Urinary bladder (tissue), 3 donors: ENCODE measurements at regions not wholly inside any gene's neighbourhood (a gene's known extent, or its start where the extent isn't known, plus 50 kb on each side); places are given as distances from the start of the nearest gene placed in this dataset.

Experiments
- DNase-seq: peaks from one replicate; pipeline ENCODE4 v3.0.0-alpha.2; 2015; ENCODE audit errors: extremely low spot score
- H3K27ac ChIP-seq: one replicate; pipeline ENCODE4 v1.5.1; 2013; ENCODE audit warnings: low read depth, mild to moderate bottlenecking, moderate library complexity
- H3K36me3 ChIP-seq: one replicate; pipeline ENCODE4 v1.6.1; 2013; ENCODE audit warnings: mild to moderate bottlenecking, moderate library complexity; ENCODE audit not compliant: insufficient read depth
- H3K4me1 ChIP-seq: one replicate; pipeline ENCODE4 v1.6.1; 2013; ENCODE audit warnings: mild to moderate bottlenecking, moderate library complexity; ENCODE audit not compliant: insufficient read depth
- H3K4me3 ChIP-seq: one replicate; pipeline ENCODE4 v1.5.1; 2013; ENCODE audit warnings: low read depth, low read length
- WGBS: extraction: QIAGEN DNeasy Blood & Tissue Kit; methylation state at CpG from one replicate; pipeline ENCODE4 v1.1.7; 2013; 5-methylcytosine and 5-hydroxymethylcytosine counted together
- donor health status: healthy with polysubstance abuse.
- donor health status: healthy.

DNA sequence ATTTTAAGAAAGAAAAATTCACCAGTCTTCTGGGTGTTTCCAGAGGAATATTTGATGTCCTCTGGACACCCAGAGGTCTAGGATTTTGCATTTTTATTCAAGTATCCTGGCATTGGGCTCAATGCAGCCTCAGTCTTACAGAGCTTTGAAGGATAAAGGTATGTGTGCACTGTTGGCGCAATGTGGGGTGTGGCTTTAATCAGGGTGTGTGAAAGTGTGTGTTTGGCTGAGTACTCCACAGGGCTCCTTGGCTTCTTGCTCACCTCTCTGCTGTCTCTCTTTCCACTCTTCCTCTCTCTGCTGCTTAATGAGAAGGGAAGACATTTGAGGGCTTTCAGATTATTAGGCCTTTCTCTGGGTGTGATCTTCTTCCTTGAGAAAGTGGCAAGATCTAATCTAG lies 193.3 kb upstream of the CCND2 start:
- Histone ChIP-seq H3K36me3 (no peaks in the 10 kb centered on the region), H3K4me3 (no peak overlapping the region), H3K4me1 (no peaks in the 10 kb centered on the region), H3K27ac (no peak overlapping the region)
- 98% methylated on average over 1 of the region's 1 CpG for WGBS
- DNase-seq = no peak

DNA sequence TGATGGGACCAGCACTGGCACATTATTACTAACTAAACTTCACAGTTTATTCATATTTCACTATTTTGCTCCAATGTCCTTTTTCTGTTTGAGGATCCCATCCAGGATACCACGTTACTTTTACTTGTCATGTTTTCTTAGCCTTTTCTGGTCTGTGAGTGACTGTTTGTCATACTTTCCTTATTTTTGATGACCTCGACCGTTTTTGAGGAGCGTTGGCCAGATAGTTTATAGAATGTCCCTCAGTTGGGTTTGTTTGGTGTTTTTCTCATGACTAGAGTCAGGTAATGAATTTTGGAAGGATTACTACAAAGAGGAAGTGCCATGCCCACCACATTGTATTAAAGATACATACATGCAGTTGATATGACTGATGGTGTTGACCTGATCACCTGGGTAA lies 199.4 kb upstream of the CCND2 start:
- H3K4me1 ChIP-seq = no peaks in the 10 kb centered on the region
- H3K4me3 ChIP-seq = no peak overlapping the region
- 88% methylated on average over 4 of the region's 4 CpGs for WGBS
- no peaks in the 10 kb centered on the region for H3K36me3 ChIP-seq
- no peak overlapping the region for H3K27ac ChIP-seq
- no peak for DNase-seq

DNA sequence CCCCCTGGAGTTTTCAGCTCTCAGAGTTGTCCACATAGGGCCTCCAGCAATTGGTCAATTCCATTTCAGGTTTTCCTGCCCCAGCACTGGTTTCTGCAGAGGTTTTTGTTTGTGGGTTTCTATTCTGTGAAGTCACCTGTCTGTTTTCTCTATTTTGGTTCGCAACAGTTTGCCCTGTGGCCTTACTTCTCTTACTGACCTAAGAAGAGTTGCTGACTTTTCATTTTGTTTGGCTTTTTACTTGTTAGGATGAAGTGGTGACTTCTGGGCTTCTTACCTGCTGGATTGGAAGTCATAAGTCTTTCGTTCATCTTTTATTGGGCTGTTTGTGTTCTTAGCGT lies 196.4 kb upstream of the PARP11 start:
- no peak overlapping the region for H3K4me3 ChIP-seq
- no peak for DNase-seq
- H3K4me1 ChIP-seq = no peaks in the 10 kb centered on the region
- WGBS = 87% methylated on average over 3 of the region's 3 CpGs
- no peaks in the 10 kb centered on the region for H3K36me3 ChIP-seq
- H3K27ac ChIP-seq = no peak overlapping the region

DNA sequence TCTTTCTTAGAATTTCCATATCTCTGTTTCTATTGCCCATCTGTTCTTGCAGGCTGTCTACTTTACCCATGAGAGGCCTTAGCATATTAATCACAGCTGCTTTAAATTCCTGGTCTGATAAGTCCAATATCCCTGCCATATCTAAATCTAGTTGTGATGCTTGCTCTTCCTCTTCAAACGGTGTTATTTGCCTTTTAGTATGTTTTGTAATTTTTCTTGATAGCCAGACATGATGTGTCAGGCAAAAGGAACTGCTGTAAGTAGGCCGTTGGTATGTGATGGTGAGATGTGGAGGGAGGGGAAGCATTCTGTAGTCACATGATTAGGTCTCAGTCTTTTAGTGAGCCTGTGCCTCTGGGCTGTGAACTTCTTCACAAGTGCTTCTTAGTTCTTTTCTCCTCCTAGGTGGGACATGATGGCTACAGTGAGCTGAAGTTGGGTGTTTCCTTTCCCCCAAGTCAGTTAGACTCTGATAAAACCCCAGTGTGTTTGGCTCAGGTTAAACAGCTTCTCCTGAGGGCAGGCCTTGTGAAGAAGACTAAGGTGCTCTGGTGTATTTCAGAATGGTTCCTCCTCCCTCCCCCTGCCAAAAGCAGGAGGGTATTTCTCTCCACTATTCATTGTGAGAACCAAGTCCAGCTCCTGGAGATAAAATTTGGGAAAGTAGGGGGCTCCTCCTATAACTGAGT lies 195.9 kb upstream of the PARP11 start:
- DNase-seq = no peak
- H3K36me3 ChIP-seq = no peaks in the 10 kb centered on the region
- no peak overlapping the region for H3K4me3 ChIP-seq
- no peaks in the 10 kb centered on the region for H3K4me1 ChIP-seq
- no peak overlapping the region for H3K27ac ChIP-seq
- 10% methylated on average over 2 of the region's 2 CpGs for WGBS

DNA sequence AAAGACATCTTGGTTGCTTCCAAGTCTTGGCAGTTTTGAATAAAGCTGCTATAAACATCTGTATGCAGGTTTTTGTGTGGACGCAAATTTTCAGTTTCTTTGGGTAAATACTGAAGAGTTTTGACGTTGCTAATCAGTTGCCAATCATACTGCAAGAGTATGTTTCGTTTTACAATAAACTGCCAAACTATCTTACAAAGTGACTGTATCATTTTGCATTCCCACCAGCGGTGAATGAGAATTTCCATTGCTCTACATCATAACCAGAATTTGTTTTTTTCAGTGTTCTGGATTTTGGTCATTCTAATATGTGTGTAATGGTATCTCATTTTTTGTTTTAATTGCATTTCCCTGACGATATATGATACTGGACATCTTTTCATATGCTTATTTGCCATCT lies 190.8 kb upstream of the PARP11 start:
- DNase-seq = no peak
- Histone ChIP-seq H3K36me3 (no peaks in the 10 kb centered on the region), H3K27ac (no peak overlapping the region), H3K4me1 (no peaks in the 10 kb centered on the region), H3K4me3 (no peak overlapping the region)
- 61% methylated on average over 5 of the region's 5 CpGs for WGBS

DNA sequence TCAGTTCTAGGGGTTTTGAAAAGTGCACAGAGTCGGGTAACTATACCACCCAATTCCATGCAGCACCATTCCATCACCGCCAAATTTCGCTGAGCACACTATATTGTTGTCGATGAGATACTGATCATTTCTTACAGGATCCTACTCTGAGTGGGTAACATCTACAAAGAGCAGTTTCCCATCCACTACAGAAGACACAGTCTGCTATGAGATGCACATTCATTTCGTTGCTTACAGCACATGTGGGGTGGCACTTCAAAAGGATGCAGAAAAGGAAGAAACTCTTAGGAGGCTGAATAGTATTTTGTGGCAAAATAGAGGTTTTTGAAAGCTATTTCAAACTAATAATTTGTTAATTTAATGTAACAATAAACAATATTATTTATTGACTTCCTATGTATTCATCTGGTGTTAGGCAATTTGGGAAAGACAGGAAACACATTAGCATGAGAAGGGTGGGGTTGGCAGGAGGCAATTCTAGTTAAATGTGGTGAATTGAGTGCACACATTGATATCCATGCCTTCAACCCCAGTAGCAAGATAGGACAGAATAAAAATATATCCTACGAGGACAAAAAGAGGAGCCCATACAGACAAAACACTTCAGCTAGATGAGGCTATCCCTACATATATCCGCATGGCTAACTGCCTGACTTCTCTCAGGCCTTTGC lies 186.8 kb upstream of the PARP11 start:
- no peak for DNase-seq
- 89% methylated on average over 7 of the region's 7 CpGs for WGBS
- H3K36me3 ChIP-seq = no peaks in the 10 kb centered on the region
- H3K4me3 ChIP-seq = no peak overlapping the region
- H3K27ac ChIP-seq = no peak overlapping the region
- H3K4me1 ChIP-seq = no peaks in the 10 kb centered on the region

DNA sequence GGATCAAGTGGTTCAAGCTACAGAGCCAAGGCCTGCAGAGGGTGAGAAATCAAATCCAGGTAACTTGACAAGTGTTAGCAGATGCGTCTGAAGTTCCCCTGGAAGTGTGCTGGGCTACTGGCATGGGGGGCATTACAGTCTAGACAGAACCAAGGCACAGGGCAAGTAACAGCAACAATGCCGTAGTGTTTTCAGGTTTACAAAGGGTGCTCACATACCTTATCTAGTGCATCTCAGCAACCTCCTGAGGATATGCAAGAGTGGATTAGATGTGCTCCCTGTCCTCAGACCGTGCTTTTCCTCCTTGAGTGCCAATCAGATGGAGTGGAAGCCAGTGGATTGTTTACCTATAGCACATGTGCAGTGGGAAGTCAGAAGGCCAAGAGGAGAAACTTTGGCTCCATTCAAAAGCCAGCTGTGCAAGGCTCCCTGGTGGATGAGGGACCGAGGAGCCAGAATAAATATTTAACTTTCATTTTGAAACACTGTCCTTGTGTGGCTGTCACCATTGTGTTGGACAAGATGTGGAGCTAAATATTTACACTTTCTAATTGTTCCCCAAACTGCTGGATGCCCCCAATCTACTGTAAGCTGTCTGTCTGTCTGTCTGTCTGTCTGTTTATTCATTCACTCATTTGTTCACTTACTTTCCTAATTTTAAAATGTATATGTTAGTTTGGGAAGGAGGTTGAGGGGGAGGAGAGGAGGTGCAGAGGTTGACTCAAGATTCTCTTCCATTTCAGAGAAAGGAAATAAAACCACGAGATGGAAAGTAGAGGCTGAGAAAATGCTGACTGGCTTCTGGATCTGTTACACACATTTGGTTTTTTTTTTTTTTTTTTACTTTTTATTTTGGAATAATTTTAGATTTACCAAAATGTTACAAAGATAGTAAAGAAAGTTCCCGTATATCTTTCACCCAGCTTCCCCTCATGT lies 184.0 kb upstream of the PARP11 start:
- WGBS = 70% methylated on average over 6 of the region's 6 CpGs
- Histone ChIP-seq H3K27ac (no peak overlapping the region), H3K36me3 (no peaks in the 10 kb centered on the region), H3K4me1 (no peaks in the 10 kb centered on the region), H3K4me3 (no peak overlapping the region)
- no peak for DNase-seq

DNA sequence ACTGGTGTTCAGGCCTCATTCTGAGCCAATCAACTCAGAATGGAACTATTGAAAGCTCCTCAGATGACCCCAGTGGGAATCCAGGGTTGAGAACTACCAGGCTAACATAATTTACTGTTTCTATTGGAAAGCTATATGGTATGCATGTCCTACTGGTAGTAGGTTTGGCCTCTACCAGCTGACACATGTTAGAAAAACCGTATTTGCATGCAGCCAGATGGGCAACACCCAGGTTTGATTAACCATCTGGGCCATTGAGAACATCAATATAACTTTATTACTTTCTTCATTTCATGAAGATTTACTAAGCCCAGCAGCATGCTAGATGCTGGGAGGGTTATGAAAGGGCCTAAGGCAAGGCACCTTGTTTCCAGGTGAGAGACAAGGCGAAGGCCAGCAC lies 181.4 kb upstream of the PARP11 start:
- no peak overlapping the region for H3K27ac ChIP-seq
- DNase-seq = no peak
- H3K4me1 ChIP-seq = no peaks in the 10 kb centered on the region
- WGBS = 92% methylated on average over 2 of the region's 2 CpGs
- H3K36me3 ChIP-seq = no peaks in the 10 kb centered on the region
- H3K4me3 ChIP-seq = no peak overlapping the region

DNA sequence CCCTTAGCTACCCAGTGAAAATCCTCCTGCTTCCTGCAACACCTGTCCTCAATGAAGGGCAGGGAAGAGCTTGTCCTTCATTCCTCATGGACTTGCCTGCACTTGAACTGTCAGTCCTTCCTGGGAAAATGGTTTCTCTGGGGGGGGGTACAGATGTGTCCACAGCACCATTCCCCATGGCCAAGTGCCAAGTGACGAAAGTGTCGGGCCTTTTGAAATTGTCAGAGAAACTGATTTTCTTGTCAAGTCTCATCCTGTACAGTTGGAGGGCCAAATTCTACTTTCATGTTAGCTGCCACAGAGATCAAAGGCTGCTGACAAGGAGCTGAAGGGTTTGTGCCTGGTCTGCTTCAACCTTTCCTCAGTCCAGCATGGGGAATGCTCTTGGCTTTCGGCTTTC lies 179.5 kb upstream of the PARP11 start:
- Histone ChIP-seq H3K27ac (no peak overlapping the region), H3K4me1 (no peaks in the 10 kb centered on the region), H3K36me3 (no peaks in the 10 kb centered on the region), H3K4me3 (no peak overlapping the region)
- 73% methylated on average over 3 of the region's 3 CpGs for WGBS
- no peak for DNase-seq

DNA sequence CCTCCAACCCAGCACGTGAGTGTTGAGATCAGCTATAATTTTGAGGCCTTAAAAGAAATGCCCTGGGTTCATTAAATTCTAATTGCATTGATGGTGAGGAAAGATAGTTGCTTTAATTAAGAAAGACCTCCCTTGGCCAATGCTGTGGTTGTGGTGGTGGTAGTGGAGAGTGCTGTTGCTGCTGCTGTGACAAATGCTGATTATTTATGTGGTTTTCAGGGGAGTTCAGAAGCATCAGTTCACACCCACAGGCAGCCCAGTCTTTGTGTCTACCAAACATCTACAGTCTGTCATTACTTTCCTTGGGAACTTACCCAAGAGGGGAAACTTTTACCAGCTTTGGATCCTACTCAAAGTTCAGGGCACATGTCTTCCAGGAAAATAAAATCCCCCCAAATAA lies 178.4 kb upstream of the PARP11 start:
- Histone ChIP-seq H3K4me1 (no peaks in the 10 kb centered on the region), H3K27ac (no peak overlapping the region), H3K4me3 (no peak overlapping the region), H3K36me3 (no peaks in the 10 kb centered on the region)
- WGBS = 63% methylated on average over 1 of the region's 1 CpG
- DNase-seq = no peak

DNA sequence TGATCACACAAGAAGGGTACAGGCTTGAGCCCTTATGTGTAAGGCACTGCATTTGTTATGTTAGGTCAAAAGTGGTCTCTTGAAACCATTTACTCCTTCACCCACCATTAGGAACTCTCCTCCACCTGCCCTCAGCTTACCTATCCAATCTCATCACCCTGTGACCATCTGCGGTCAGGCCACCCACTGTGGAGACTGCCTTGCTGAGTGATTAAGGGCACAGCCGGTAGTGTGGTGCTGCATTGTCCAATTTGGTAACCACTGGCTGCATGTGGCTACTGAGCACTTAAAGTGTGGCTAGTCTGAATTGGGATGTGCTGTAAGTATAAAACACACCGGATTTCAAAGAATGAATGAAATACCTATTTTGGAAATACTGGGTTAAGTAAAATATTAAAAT lies 177.1 kb upstream of the PARP11 start:
- H3K27ac ChIP-seq = no peak overlapping the region
- H3K4me3 ChIP-seq = no peak overlapping the region
- no peaks in the 10 kb centered on the region for H3K36me3 ChIP-seq
- WGBS = 93% methylated on average over 3 of the region's 3 CpGs
- no peaks in the 10 kb centered on the region for H3K4me1 ChIP-seq
- no peak for DNase-seq

DNA sequence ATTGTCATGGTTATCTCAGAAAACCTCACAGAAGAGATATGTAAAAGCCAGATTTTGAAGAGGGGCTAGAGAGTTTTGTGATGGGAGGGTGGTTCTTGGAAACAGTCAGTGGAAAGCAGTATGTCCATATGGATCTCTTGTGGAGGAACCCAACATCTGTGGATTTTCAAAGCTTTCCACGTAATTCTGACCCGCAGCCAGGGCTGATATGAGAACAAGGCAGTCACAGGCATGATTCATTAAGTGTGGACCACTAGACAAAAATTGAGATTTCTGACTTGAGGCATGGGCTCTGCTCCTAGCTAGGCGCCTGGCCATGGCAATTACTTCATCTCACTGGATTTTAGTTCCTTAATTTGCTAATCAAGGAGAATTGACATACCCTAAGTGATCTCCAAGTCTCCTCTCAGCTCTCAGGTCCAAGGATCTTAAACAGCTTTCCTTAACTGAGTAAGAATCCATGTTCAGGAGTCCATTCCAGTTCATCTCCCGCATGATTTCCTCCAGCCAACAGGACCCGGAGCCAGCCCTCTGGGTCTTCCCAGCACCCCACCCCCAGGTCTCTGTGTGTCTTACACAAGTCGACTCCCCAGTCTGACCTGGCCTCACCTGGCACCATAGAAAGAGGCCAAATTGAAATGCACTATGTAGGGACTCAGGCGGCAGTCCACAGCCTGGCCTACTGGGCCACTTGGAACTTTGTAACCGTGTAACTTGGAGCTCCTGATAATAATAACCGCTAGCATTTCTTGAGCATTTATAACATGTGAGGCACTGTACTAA lies 176.3 kb upstream of the PARP11 start:
- no peak for DNase-seq
- no peak overlapping the region for H3K4me3 ChIP-seq
- no peaks in the 10 kb centered on the region for H3K4me1 ChIP-seq
- 68% methylated on average over 9 of the region's 9 CpGs for WGBS
- H3K27ac ChIP-seq = no peak overlapping the region
- H3K36me3 ChIP-seq = no peaks in the 10 kb centered on the region

DNA sequence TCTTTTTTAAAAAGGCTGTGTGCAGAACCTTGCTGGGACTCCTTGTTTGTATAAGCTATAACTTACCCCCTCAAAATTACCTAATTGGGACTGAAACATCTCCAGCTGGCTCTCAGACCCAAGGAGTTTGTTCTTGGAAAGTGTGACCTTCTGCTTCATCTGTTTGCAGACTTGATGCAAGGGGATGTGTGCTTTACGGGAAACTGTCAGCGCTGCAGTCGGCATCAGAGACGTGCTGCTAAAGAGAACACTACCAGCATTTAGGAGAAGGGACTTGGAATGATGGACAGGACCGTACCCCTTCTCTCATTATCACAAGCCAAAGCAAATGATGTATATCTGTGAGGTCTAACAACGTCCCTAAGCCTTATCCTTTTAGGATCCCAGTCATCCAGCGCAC lies 174.2 kb upstream of the PARP11 start:
- H3K36me3 ChIP-seq = no peaks in the 10 kb centered on the region
- no peak for DNase-seq
- 86% methylated on average over 7 of the region's 7 CpGs for WGBS

More for the DNA sequence above, 174.2 kb upstream of the PARP11 start:
- Histone ChIP-seq H3K4me3 (no peak overlapping the region), H3K27ac (no peak overlapping the region), H3K4me1 (no peaks in the 10 kb centered on the region)
